CD14-positive monocyte (primary cell): ENCODE measurements at regions not wholly inside any gene's neighbourhood (a gene's known extent, or its start where the extent isn't known, plus 50 kb on each side); places are given as distances from the start of the nearest gene placed in this dataset.

Experiments used
- DNase-seq, 3 donors: peaks; one replicate each; pipeline ENCODE4 v3.0.0-alpha.2; 2011 to 2022
- H2AFZ ChIP-seq: 2 replicates; pipeline ENCODE4 v1.6.0; 2012; ENCODE audit warnings: mild to moderate bottlenecking, low read depth, low read length, inconsistent platforms; ENCODE audit not compliant: insufficient read depth, poor library complexity, severe bottlenecking
- H3K27ac ChIP-seq, 2 donors: 1 replicate in 1 of 2; 2 replicates in 1 of 2; pipeline ENCODE4 v1.5.1; 2012 to 2013; ENCODE audit warnings: low read length in 2 of 2, control low read depth in 1 of 2, inconsistent platforms in 1 of 2, low read depth in 1 of 2, mild to moderate bottlenecking in 1 of 2
- H3K27me3 ChIP-seq, 2 donors: one replicate each; pipeline versions ENCODE4 v1.6.0 to v1.6.1; 2011 to 2013; ENCODE audit warnings: low read length in 2 of 2; ENCODE audit not compliant: control insufficient read depth in 2 of 2, insufficient read depth in 2 of 2
- H3K36me3 ChIP-seq, 2 donors: replicated peaks in 1 of 2; 1 replicate in 1 of 2; 2 replicates in 1 of 2; pipeline versions ENCODE4 v1.5.1 to v1.6.1; 2012 to 2013; ENCODE audit warnings: low read length in 2 of 2, control low read depth in 1 of 2, inconsistent platforms in 1 of 2, mild to moderate bottlenecking in 1 of 2; ENCODE audit not compliant: insufficient read depth in 2 of 2, control insufficient read depth in 1 of 2
- H3K4me1 ChIP-seq, 2 donors: 1 replicate in 1 of 2; 2 replicates in 1 of 2; pipeline versions ENCODE4 v1.5.1 to v1.6.1; 2012 to 2013; ENCODE audit warnings: low read length in 2 of 2, control low read depth in 1 of 2, inconsistent platforms in 1 of 2, mild to moderate bottlenecking in 1 of 2, moderate library complexity in 1 of 2; ENCODE audit not compliant: insufficient read depth in 2 of 2, control insufficient read depth in 1 of 2
- H3K4me2 ChIP-seq: replicated peaks from 2 replicates; pipeline ENCODE3; 2012; ENCODE audit warnings: low read length, moderate library complexity, mild to moderate bottlenecking; ENCODE audit not compliant: poor library complexity, severe bottlenecking; ENCODE audit errors: extremely low read depth
- H3K4me3 ChIP-seq, 3 experiments: fragments of 200-600 bp in 1 of 3; sonication (generic) in 1 of 3; replicated peaks in 1 of 3; 1 replicate in 2 of 3; 2 replicates in 1 of 3; pipeline ENCODE4 v1.5.1; 2011 to 2013; ENCODE audit warnings: low read length in 3 of 3, mild to moderate bottlenecking in 3 of 3, control low read depth in 2 of 3, low read depth in 2 of 3, inconsistent platforms in 1 of 3, moderate library complexity in 1 of 3
- H3K79me2 ChIP-seq: 2 replicates; pipeline ENCODE4 v1.6.0; 2012; ENCODE audit warnings: mild to moderate bottlenecking, control low read depth, inconsistent platforms, low read length, moderate library complexity; ENCODE audit not compliant: insufficient read depth
- H3K9ac ChIP-seq: 2 replicates; pipeline ENCODE4 v1.6.0; 2017; ENCODE audit warnings: low read length, mild to moderate bottlenecking; ENCODE audit not compliant: insufficient read depth, poor library complexity, severe bottlenecking
- H3K9me3 ChIP-seq, 2 donors: replicated peaks in 1 of 2; 1 replicate in 1 of 2; 2 replicates in 1 of 2; pipeline versions ENCODE4 v1.5.1 to v1.6.1; 2012 to 2013; ENCODE audit warnings: low read length in 2 of 2, control low read depth in 1 of 2; ENCODE audit not compliant: control insufficient read depth in 1 of 2, insufficient read depth in 1 of 2
- H4K20me1 ChIP-seq: 2 replicates; pipeline ENCODE4 v1.6.0; 2012; ENCODE audit warnings: mild to moderate bottlenecking, low read length, control low read depth, moderate library complexity; ENCODE audit not compliant: insufficient read depth
- H3K27ac Mint-ChIP-seq, 7 donors: one replicate each; pipeline ENCODE4 v1.8.0; 2020; ENCODE audit warnings: mild to moderate bottlenecking in 7 of 7, mixed read lengths in 7 of 7, moderate library complexity in 6 of 7, inconsistent platforms in 2 of 7
- H3K27me3 Mint-ChIP-seq, 3 donors: one replicate each; pipeline ENCODE4 v1.8.0; 2021 to 2022; ENCODE audit warnings: low read depth in 3 of 3, mild to moderate bottlenecking in 3 of 3, mixed read lengths in 3 of 3, moderate library complexity in 3 of 3, inconsistent platforms in 1 of 3
- H3K36me3 Mint-ChIP-seq, 2 donors: one replicate each; pipeline ENCODE4 v1.8.0; 2020; ENCODE audit warnings: mixed read lengths in 2 of 2, inconsistent platforms in 1 of 2, mild to moderate bottlenecking in 1 of 2
- H3K4me1 Mint-ChIP-seq: one replicate; pipeline ENCODE4 v1.8.0; 2020; ENCODE audit warnings: mild to moderate bottlenecking, mixed read lengths
- H3K4me3 Mint-ChIP-seq, 2 donors: one replicate each; pipeline ENCODE4 v1.8.0; 2020; ENCODE audit warnings: mild to moderate bottlenecking in 2 of 2, mixed read lengths in 2 of 2, moderate library complexity in 1 of 2
- H3K9me3 Mint-ChIP-seq, 7 donors: one replicate each; pipeline ENCODE4 v1.8.0; 2020 to 2022; ENCODE audit warnings: mixed read lengths in 7 of 7, mild to moderate bottlenecking in 6 of 7, moderate library complexity in 6 of 7, inconsistent platforms in 2 of 7
- CTCF ChIP-seq: fragments of 200-600 bp; IDR thresholded peaks from one replicate; pipeline ENCODE4 v1.8.0; 2022; ENCODE audit warnings: antibody characterized with exemption, mild to moderate bottlenecking
- WGBS: methylation state at CpG from one replicate; pipeline ENCODE4 v1.1.5; 2013; ENCODE audit warnings: missing lambda C conversion rate; ENCODE audit not compliant: insufficient coverage; 5-methylcytosine and 5-hydroxymethylcytosine counted together
- intact Hi-C, 2 donors: fragments of 100-400 bp; cut with micrococcal nuclease; formaldehyde crosslinking; loops; one replicate each; pipeline versions ENCODE4 v1.15.0 to v1.15.1; 2023

DNA sequence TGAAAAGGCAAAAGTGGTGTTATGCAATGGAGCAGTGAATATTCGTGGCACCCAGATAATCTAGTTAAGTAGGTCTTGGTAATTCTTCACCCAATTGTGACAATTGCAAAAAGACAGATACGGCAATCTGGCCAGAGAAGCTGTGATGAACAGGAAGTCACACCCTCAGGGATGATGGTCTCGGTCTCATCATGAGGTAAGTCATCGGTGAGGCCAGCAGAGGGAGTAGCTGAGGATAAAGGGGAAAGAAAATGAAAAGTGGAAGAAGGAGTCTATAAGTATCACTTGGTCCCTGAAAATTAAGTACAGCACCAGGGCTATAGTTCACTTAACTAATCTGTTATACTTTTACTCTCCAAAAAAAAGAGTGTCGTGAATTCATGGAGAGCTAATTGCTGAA lies 258.8 kb upstream of the NCAM2 start:
- H3K27ac Mint-ChIP-seq: no peak overlapping the region
- Histone ChIP-seq H3K79me2 (no peaks in the 10 kb centered on the region), H3K27me3 (no peaks in the 10 kb centered on the region), H3K27ac (no peak overlapping the region), H3K9ac (no peak overlapping the region), H3K9me3 (peaks cover 16 to 33% of the 10 kb centered on the region in 2 donors), H3K4me3 (no peak overlapping the region), H3K36me3 (no peaks in the 10 kb centered on the region), H3K4me1 (no peaks in the 10 kb centered on the region), H2AFZ (no peak overlapping the region), H4K20me1 (no peaks in the 10 kb centered on the region), H3K4me2 (no peak overlapping the region)
- no peak overlapping the region for H3K4me3 Mint-ChIP-seq
- intact Hi-C loops: no loop called here
- peaks cover 0 to 19% (median 5%) of the 10 kb centered on the region in 7 donors for H3K9me3 Mint-ChIP-seq
- H3K4me1 Mint-ChIP-seq: no peaks in the 10 kb centered on the region
- TF ChIP-seq CTCF: no peak
- H3K36me3 Mint-ChIP-seq: no peaks in the 10 kb centered on the region
- no peak for DNase-seq
- no peaks in the 10 kb centered on the region for H3K27me3 Mint-ChIP-seq
- WGBS: 72% methylated on average over 2 of the region's 5 CpGs

GRCh38 chr21:20741445-20741844 lies 256.8 kb upstream of the NCAM2 start:
- no peaks in the 10 kb centered on the region for H3K4me1 ChIP-seq
- peaks cover 0 to 14% (median 4%) of the 10 kb centered on the region in 7 donors for H3K9me3 Mint-ChIP-seq
- no peak overlapping the region for H3K4me3 Mint-ChIP-seq
- H2AFZ ChIP-seq: no peak overlapping the region
- H3K9me3 ChIP-seq: peaks cover 15 to 29% of the 10 kb centered on the region in 2 donors
- no peak overlapping the region for H3K4me2 ChIP-seq
- no peaks in the 10 kb centered on the region for H3K36me3 ChIP-seq
- no peak overlapping the region for H3K27ac Mint-ChIP-seq
- 90% methylated on average over 2 of the region's 6 CpGs for WGBS
- no peak for DNase-seq
- no peaks in the 10 kb centered on the region for H3K27me3 Mint-ChIP-seq
- no peaks in the 10 kb centered on the region for H3K36me3 Mint-ChIP-seq
- H3K9ac ChIP-seq: no peak overlapping the region
- no peak overlapping the region for H3K27ac ChIP-seq
- no peaks in the 10 kb centered on the region for H3K27me3 ChIP-seq
- intact Hi-C loops: no loop called here
- H3K79me2 ChIP-seq: no peaks in the 10 kb centered on the region
- no peak for TF ChIP-seq CTCF
- H3K4me1 Mint-ChIP-seq: no peaks in the 10 kb centered on the region
- no peaks in the 10 kb centered on the region for H4K20me1 ChIP-seq
- no peak overlapping the region for H3K4me3 ChIP-seq
